ENCODE measurements at regions not wholly inside any gene's neighbourhood (a gene's known extent, or its start where the extent isn't known, plus 50 kb on each side); places are given as distances from the start of the nearest gene placed in this dataset.

DNA sequence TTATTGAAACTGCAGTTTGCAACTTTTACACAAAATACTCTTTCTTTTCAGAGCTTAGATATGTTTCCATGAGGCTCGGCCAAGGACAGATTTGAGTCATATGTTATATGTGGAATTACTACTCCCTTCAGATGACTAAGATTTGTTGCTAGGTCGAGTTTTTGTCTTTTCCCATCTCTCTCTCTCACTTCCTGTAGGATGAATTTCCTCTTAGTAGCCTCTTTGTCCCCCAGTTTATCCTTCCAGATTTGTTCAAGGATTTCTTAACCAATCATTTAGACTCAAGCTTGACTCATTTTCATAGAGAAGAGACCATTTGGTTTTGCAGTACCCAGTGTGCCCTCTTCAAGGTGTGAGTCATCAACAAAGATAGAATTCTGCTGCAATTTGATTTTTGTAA lies 209.2 kb downstream of the GLUD2 start:
- TF ChIP-seq, protein P1, sequence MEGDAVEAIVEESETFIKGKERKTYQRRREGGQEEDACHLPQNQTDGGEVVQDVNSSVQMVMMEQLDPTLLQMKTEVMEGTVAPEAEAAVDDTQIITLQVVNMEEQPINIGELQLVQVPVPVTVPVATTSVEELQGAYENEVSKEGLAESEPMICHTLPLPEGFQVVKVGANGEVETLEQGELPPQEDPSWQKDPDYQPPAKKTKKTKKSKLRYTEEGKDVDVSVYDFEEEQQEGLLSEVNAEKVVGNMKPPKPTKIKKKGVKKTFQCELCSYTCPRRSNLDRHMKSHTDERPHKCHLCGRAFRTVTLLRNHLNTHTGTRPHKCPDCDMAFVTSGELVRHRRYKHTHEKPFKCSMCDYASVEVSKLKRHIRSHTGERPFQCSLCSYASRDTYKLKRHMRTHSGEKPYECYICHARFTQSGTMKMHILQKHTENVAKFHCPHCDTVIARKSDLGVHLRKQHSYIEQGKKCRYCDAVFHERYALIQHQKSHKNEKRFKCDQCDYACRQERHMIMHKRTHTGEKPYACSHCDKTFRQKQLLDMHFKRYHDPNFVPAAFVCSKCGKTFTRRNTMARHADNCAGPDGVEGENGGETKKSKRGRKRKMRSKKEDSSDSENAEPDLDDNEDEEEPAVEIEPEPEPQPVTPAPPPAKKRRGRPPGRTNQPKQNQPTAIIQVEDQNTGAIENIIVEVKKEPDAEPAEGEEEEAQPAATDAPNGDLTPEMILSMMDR (IDR thresholded peaks at IDR 0.05; ENCODE audit: unreplicated experiment in 3 of 3) = no peak
- no peaks in the 10 kb centered on the region for H3K36me3 Mint-ChIP-seq (ENCODE audit: low read depth)
- peaks cover 12% of the 10 kb centered on the region for H3K9me3 Mint-ChIP-seq
- H3K4me1 Mint-ChIP-seq = no peaks in the 10 kb centered on the region
- H3K27ac Mint-ChIP-seq = no peak overlapping the region
- H3K4me3 Mint-ChIP-seq = no peak overlapping the region
- no peaks in the 10 kb centered on the region for H3K27me3 Mint-ChIP-seq (ENCODE audit: low read depth)

DNA sequence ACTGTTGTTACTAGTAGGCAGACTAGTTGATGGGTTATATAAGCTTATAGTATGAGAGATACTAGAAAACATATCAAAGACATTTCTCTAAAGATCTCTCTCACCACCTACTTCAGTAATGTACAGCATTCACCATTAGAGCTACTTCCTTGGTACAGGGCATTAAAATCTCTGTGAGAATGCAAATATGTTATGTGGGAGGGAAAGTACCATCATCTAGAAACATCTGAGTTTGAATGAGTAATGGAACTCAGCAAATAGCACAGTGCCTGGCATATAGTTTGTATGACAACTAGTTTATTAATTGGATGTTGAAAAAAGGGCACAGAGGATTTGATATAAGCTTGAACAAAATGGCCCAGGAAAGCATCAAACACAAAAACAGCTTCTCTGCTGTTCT lies 211.1 kb downstream of the GLUD2 start:
- Mint-ChIP-seq H3K27ac (no peak overlapping the region), H3K27me3 (ENCODE audit: low read depth) (no peaks in the 10 kb centered on the region), H3K4me3 (no peak overlapping the region), H3K9me3 (peaks cover 9% of the 10 kb centered on the region), H3K36me3 (ENCODE audit: low read depth) (no peaks in the 10 kb centered on the region), H3K4me1 (no peaks in the 10 kb centered on the region)
- TF ChIP-seq, protein P1 (IDR thresholded peaks at IDR 0.05; ENCODE audit: unreplicated experiment in 3 of 3) = no peak

DNA sequence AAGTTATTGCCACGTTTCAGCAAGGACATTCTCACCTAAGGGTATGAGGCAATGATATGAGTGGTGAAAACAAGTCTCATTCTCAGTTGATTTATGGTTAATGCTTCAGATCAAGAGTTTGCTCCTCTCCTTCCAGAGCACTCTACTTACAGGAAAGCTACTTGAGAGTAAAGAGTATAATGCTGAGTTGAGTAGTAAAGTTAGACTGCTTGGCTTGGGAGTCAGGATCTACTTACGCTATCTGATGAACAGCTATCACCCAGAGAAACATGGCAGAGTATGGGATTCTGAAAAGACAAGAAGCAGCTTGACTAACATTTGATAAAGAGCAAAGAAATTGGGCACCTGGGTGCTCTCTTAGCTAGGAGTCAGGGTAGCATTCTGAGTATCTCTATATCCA lies 211.8 kb downstream of the GLUD2 start:
- Mint-ChIP-seq H3K4me1 (no peaks in the 10 kb centered on the region), H3K4me3 (no peak overlapping the region), H3K9me3 (peaks cover 6% of the 10 kb centered on the region), H3K27me3 (ENCODE audit: low read depth) (no peaks in the 10 kb centered on the region), H3K36me3 (ENCODE audit: low read depth) (no peaks in the 10 kb centered on the region), H3K27ac (no peak overlapping the region)
- TF ChIP-seq, protein P1 (IDR thresholded peaks at IDR 0.05; ENCODE audit: unreplicated experiment in 3 of 3) = no peak

DNA sequence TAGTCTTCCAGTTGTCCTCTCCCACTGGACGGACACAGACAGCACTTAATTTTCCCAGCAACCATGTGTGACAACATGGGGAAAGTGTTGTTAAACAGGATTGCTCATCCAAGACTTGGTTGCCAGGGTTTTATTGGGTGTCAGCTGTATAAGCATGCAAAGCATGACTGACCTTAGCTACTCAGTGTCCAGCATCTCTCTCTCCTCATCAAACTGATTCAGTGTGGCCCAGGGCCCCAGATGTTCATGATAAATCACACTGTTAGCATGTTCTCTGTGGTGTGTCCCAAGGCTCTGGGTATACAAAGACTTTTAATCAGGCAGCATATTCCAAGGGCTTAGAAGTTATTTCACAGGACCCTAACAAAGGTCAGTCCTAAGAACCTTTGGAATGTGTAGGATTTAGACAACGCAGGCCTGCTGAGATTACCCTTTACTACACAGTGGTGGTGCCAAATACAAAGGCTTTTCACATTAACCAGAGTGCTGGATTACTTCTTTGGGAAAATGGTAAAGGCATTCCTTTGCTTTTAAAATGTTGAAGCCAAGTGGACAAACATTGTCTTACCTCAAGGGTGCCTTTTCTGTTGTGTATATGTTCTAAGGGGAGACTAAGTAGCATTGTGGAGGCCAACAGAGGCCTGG lies 213.3 kb downstream of the GLUD2 start:
- no peaks in the 10 kb centered on the region for H3K27me3 Mint-ChIP-seq (ENCODE audit: low read depth)
- no peaks in the 10 kb centered on the region for H3K4me1 Mint-ChIP-seq
- TF ChIP-seq, protein P1 (IDR thresholded peaks at IDR 0.05; ENCODE audit: unreplicated experiment in 3 of 3) = no peak
- H3K9me3 Mint-ChIP-seq = peaks cover 6% of the 10 kb centered on the region
- no peak overlapping the region for H3K4me3 Mint-ChIP-seq
- H3K27ac Mint-ChIP-seq = no peak overlapping the region
- H3K36me3 Mint-ChIP-seq (ENCODE audit: low read depth) = no peaks in the 10 kb centered on the region

DNA sequence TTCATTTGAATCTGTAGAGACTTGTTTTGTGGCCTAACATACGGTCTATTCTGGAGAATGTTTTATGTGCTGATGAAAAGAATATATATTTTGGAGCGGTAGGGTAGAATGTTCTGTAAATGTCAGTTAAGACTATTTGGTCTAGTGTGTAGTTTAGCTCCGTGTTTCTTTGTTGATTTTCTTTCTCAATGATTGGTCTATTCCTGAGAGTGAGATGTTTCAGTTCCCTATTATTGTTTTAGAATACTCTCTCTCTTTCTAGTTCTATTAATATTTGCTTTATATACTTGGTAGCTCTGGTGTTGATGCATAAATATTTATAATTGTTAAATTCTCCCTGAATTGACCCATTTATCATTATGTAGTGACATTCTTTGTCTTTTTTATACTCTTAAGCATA lies 236.5 kb downstream of the GLUD2 start:
- no peaks in the 10 kb centered on the region for H3K36me3 Mint-ChIP-seq (ENCODE audit: low read depth)
- TF ChIP-seq, protein P1 (IDR thresholded peaks at IDR 0.05; ENCODE audit: unreplicated experiment in 3 of 3) = no peak
- no peak overlapping the region for H3K27ac Mint-ChIP-seq
- H3K4me3 Mint-ChIP-seq = no peak overlapping the region
- H3K27me3 Mint-ChIP-seq (ENCODE audit: low read depth) = no peaks in the 10 kb centered on the region
- peaks cover 16% of the 10 kb centered on the region for H3K9me3 Mint-ChIP-seq
- H3K4me1 Mint-ChIP-seq = no peaks in the 10 kb centered on the region

DNA sequence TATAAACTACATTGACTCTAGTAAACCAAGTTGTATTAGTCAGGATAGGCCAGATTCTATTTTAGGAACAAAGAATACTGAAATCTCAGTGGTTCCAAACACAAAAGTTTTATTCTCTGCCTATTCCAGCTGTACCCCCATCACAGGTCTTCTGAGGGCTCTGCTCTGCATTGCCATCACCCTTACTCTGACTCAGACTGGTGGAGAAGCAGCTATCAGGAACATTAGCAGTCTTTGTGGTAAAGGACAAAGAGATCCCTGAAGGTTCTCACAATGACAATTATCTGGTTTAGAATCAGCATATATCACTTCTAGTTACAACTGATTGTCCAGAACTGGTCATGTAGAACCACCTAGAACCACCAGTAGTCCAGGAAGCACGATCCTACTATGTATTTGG lies 251.1 kb downstream of the GLUD2 start:
- TF ChIP-seq, protein P1 (IDR thresholded peaks at IDR 0.05; ENCODE audit: unreplicated experiment in 3 of 3) = no peak
- Mint-ChIP-seq H3K27ac (no peak overlapping the region), H3K27me3 (ENCODE audit: low read depth) (no peaks in the 10 kb centered on the region)

More for the DNA sequence above, 251.1 kb downstream of the GLUD2 start:
- no peak overlapping the region for H3K4me3 Mint-ChIP-seq
- peaks cover 2% of the 10 kb centered on the region for H3K9me3 Mint-ChIP-seq
- H3K4me1 Mint-ChIP-seq = no peaks in the 10 kb centered on the region
- H3K36me3 Mint-ChIP-seq (ENCODE audit: low read depth) = no peaks in the 10 kb centered on the region

All from nephron (organoid).